Epithelial cell of proximal tubule (primary cell): ENCODE measurements at regions not wholly inside any gene's neighbourhood (a gene's known extent, or its start where the extent isn't known, plus 50 kb on each side); places are given as distances from the start of the nearest gene placed in this dataset.

ENCODE experiments used
- DNase-seq: peaks from one replicate; pipeline ENCODE4 v3.0.0-alpha.2; 2011; ENCODE audit warnings: low read depth
- H3K4me3 ChIP-seq: 2 replicates; pipeline ENCODE4 v1.5.1; 2011; ENCODE audit warnings: low read depth, mild to moderate bottlenecking, low read length
- CTCF ChIP-seq: conservative IDR thresholded peaks from 2 replicates; pipeline ENCODE4 v1.5.1; 2012; ENCODE audit warnings: low read depth, mild to moderate bottlenecking, low read length

DNA sequence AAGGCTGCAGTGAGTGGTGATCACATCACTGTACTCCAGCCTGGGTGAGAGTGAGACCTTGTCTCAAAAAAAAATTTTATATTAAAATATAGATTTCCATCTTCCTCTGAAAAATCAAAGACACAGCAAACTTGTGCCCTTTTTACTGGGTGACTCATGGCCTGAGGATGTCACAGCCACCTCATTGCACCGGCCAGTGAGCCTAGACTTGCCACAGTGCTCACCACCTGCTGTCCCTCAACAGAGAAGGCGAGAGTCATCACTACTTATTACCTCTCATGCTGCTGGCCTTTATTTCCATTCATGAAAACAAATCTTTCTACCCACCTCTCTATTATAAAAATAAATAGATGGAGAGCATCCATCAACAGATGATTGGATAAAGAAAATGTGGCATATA lies 295.8 kb downstream of the PREX1 start:
- no peak overlapping the region for H3K4me3 ChIP-seq
- no peak for DNase-seq
- TF ChIP-seq CTCF, result no peak

DNA sequence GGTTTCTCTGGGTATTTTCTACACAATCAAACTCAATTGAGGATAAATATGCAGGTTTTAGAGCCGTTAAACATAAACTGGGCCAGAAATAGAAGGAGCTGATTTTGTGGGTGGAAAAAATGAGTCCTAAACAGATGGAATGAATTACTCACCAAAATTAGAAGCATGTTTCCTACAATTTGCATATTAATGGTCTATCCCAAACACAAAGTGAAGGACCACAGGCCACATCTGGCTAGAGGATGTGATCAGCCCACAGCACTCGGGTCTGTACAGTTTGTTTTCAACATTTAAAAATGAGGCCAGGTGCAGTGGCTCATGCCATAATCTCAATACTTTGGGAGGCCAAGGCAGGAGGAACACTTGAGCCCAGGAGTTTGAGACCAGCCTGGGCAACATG lies 296.3 kb downstream of the PREX1 start:
- no peak for TF ChIP-seq CTCF
- DNase-seq, result no peak
- no peak overlapping the region for H3K4me3 ChIP-seq

DNA sequence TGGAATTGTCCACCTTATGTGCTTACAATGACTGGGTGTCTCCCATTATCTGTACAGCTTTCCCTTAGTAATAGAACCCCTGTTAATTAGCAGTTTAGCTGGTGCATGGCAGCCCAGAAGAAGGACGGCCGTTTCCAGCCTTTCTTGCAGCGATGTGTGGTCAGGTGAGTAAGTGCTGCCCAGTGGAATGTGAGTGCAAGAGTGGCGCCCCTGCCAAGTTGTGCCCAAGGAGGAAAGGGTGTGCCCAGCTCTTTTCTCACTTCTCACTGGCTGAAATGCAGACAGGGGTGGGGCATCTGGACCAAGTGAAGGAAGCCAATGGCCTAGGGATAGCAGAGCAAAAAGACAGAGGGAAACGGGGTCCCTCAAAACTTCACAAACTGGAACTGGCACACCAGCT lies 296.8 kb downstream of the PREX1 start:
- no peak for TF ChIP-seq CTCF
- DNase-seq, result no peak
- H3K4me3 ChIP-seq, result peak overlapping the region; percentile 9

DNA sequence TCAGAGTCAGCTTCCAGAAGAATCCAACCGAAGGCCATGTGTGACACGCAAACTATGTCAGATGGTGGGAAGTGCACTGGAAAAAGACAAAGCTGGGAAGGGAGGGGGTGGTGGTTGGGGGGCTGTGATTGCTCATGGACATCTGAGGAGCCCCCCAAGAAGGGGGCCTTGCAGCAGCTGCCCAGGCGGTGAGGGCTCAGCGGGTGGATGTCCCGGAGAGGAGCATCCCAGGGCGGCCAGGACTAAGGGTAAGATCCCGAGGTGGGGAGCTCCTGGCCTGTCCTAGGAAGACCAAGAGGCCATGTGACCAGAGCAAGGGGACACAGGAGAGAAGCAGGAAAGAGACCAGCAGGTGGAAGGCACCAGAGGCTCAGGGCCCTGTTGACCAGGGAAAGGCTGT lies 299.5 kb downstream of the PREX1 start:
- DNase-seq, result no peak
- no peak for TF ChIP-seq CTCF
- no peak overlapping the region for H3K4me3 ChIP-seq

DNA sequence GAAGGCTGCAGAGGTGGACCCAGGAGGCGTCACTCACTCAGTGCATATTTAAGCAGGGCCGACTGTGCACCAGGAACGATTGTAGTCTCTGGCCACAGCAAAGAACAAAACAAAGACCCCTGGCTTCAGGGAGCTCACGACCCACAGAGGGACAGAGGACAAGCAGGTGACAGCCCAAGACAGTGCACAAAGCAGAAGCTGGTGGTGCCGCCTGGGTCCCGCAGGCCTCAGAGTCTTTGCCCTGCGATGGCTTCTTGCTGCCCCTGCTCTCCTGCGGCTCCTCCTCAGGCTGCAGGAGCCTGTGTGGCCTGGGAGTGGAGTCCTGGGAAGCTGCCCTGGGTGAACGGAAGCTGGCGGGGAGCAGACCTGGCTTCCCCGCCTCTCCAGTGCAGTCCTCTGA lies 300.0 kb downstream of the PREX1 start:
- no peak for TF ChIP-seq CTCF
- no peak overlapping the region for H3K4me3 ChIP-seq
- DNase-seq, result no peak

DNA sequence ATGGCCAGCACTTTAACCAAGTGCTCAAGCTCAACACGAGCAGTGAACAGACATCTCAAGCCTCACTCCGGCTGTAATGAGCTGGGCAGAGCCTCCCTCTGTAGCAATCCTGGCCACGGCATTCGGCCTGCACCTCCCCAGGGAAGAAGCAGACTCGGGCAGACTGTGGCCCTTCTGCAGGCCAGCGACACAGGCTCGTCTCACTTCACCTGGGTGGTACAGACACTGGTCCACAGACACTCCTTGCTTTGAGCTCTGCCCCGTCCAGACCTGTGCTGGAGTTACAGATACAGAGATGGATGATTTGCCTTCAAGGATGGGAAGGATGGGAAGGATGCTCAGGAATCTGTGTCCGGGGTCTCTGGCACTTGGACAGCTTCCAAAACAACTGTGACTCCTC lies 300.9 kb downstream of the PREX1 start:
- no peak overlapping the region for H3K4me3 ChIP-seq
- TF ChIP-seq CTCF, result no peak
- no peak for DNase-seq

- H3K4me3 ChIP-seq, result no peak overlapping the region
- no peak for DNase-seq
- no peak for TF ChIP-seq CTCF
Observed at GRCh38 chr20:48525400-48525799, 302.4 kb downstream of the PREX1 start.
